ENCODE measurements at regions not wholly inside any gene's neighbourhood (a gene's known extent, or its start where the extent isn't known, plus 50 kb on each side); places are given as distances from the start of the nearest gene placed in this dataset.

GRCh38 chr11:36865846-36866245 is 267.8 kb upstream of the RAG2 start:
- H3K9me3 ChIP-seq (ENCODE audit: control insufficient read depth, low read length) = no peaks in the 10 kb centered on the region
- H3K27me3 ChIP-seq (ENCODE audit: control insufficient read depth, insufficient read depth, low read length, poor library complexity, severe bottlenecking) = peaks cover 20% of the 10 kb centered on the region
- Mint-ChIP-seq H3K4me3 (no peak overlapping the region), H3K27ac (no peak overlapping the region), H3K36me3 (ENCODE audit: low read depth) (no peaks in the 10 kb centered on the region), H3K9me3 (no peaks in the 10 kb centered on the region), H3K27me3 (ENCODE audit: insufficient read depth) (peaks cover 21% of the 10 kb centered on the region), H3K4me1 (no peaks in the 10 kb centered on the region)
- TF ChIP-seq, protein P1, sequence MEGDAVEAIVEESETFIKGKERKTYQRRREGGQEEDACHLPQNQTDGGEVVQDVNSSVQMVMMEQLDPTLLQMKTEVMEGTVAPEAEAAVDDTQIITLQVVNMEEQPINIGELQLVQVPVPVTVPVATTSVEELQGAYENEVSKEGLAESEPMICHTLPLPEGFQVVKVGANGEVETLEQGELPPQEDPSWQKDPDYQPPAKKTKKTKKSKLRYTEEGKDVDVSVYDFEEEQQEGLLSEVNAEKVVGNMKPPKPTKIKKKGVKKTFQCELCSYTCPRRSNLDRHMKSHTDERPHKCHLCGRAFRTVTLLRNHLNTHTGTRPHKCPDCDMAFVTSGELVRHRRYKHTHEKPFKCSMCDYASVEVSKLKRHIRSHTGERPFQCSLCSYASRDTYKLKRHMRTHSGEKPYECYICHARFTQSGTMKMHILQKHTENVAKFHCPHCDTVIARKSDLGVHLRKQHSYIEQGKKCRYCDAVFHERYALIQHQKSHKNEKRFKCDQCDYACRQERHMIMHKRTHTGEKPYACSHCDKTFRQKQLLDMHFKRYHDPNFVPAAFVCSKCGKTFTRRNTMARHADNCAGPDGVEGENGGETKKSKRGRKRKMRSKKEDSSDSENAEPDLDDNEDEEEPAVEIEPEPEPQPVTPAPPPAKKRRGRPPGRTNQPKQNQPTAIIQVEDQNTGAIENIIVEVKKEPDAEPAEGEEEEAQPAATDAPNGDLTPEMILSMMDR (conservative IDR thresholded peaks at IDR 0.05) = no peak
- H3K4me1 ChIP-seq (ENCODE audit: control insufficient read depth, insufficient read depth, low read length) = no peaks in the 10 kb centered on the region
- DNase-seq = no peak
- H3K4me3 ChIP-seq (ENCODE audit: low read length) = no peak overlapping the region
- no peaks in the 10 kb centered on the region for H3K36me3 ChIP-seq (ENCODE audit: control insufficient read depth, insufficient read depth, low read length)
- WGBS, 2 experiments (ENCODE audit: insufficient coverage in 1 of 2, insufficient read length in 1 of 2) = 93 to 100% methylated on average over 1 of the region's 1 CpG
- no peak overlapping the region for H3K27ac ChIP-seq (ENCODE audit: low read depth, low read length)
- no peak overlapping the region for H3K9ac ChIP-seq (ENCODE audit: extremely low read depth, low read length, poor library complexity, severe bottlenecking)

GRCh38 chr11:36854875-36855274 is 256.8 kb upstream of the RAG2 start:
- no peaks in the 10 kb centered on the region for H3K36me3 ChIP-seq (ENCODE audit: control insufficient read depth, insufficient read depth, low read length)
- Mint-ChIP-seq H3K9me3 (no peaks in the 10 kb centered on the region), H3K27ac (no peak overlapping the region), H3K4me1 (peaks cover 7% of the 10 kb centered on the region), H3K27me3 (ENCODE audit: insufficient read depth) (no peaks in the 10 kb centered on the region), H3K36me3 (ENCODE audit: low read depth) (no peaks in the 10 kb centered on the region), H3K4me3 (no peak overlapping the region)
- H3K27me3 ChIP-seq (ENCODE audit: control insufficient read depth, insufficient read depth, low read length, poor library complexity, severe bottlenecking) = no peaks in the 10 kb centered on the region
- no peak overlapping the region for H3K27ac ChIP-seq (ENCODE audit: low read depth, low read length)
- TF ChIP-seq, protein P1 (conservative IDR thresholded peaks at IDR 0.05) = no peak
- H3K4me3 ChIP-seq (ENCODE audit: low read length) = no peak overlapping the region
- no peaks in the 10 kb centered on the region for H3K9me3 ChIP-seq (ENCODE audit: control insufficient read depth, low read length)
- no peak for DNase-seq
- H3K9ac ChIP-seq (ENCODE audit: extremely low read depth, low read length, poor library complexity, severe bottlenecking) = no peak overlapping the region
- H3K4me1 ChIP-seq (ENCODE audit: control insufficient read depth, insufficient read depth, low read length) = no peaks in the 10 kb centered on the region
- 92% methylated on average over 3 to 4 of the region's 4 CpGs for WGBS, 2 experiments (ENCODE audit: insufficient coverage in 1 of 2, insufficient read length in 1 of 2)

GRCh38 chr11:36848660-36849059 is 250.6 kb upstream of the RAG2 start:
- no peaks in the 10 kb centered on the region for H3K27me3 ChIP-seq (ENCODE audit: control insufficient read depth, insufficient read depth, low read length, poor library complexity, severe bottlenecking)
- H3K4me1 Mint-ChIP-seq = peaks cover 7% of the 10 kb centered on the region
- no peak for DNase-seq
- no peaks in the 10 kb centered on the region for H3K27me3 Mint-ChIP-seq (ENCODE audit: insufficient read depth)
- no peaks in the 10 kb centered on the region for H3K9me3 ChIP-seq (ENCODE audit: control insufficient read depth, low read length)
- no peaks in the 10 kb centered on the region for H3K36me3 ChIP-seq (ENCODE audit: control insufficient read depth, insufficient read depth, low read length)
- WGBS, 2 experiments (ENCODE audit: insufficient coverage in 1 of 2, insufficient read length in 1 of 2) = 75 to 83% methylated on average over 2 of the region's 2 CpGs
- H3K27ac Mint-ChIP-seq = no peak overlapping the region
- TF ChIP-seq, protein P1 (conservative IDR thresholded peaks at IDR 0.05) = no peak
- no peak overlapping the region for H3K4me3 ChIP-seq (ENCODE audit: low read length)
- H3K9ac ChIP-seq (ENCODE audit: extremely low read depth, low read length, poor library complexity, severe bottlenecking) = no peak overlapping the region
- H3K36me3 Mint-ChIP-seq (ENCODE audit: low read depth) = no peaks in the 10 kb centered on the region
- no peak overlapping the region for H3K4me3 Mint-ChIP-seq
- H3K4me1 ChIP-seq (ENCODE audit: control insufficient read depth, insufficient read depth, low read length) = no peaks in the 10 kb centered on the region
- no peaks in the 10 kb centered on the region for H3K9me3 Mint-ChIP-seq
- H3K27ac ChIP-seq (ENCODE audit: low read depth, low read length) = no peak overlapping the region
